ENCODE measurements at regions not wholly inside any gene's neighbourhood (a gene's known extent, or its start where the extent isn't known, plus 50 kb on each side); places are given as distances from the start of the nearest gene placed in this dataset.

DNA sequence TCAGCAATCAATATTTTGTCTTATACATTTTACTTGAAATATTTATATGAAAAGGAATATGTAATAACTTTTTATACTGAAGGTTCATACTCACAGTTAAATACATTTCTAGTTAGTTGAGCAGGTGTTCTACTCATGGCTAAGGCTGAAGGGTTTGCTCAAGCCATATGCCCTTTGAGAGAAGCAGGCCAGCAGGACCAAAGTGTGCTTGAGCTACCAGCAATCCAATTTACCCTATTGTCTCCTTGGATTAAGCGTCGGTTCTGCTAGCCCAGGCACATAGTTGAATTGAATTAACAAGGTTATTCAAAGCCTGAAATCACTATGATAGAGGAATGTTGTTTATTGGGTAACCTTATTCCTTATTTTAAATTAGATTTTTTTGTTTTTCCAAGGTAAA is 151.5 kb upstream of the BACE2 start:
- intact Hi-C loops (cut with DNase I; ENCODE audit: low total_unique reads) = no loop called here
- Histone ChIP-seq H3K4me1 (no peaks in the 10 kb centered on the region), H3K4me3 (no peak overlapping the region), H3K27me3 (peaks cover 0 to 3% of the 10 kb centered on the region in 2 donors), H3K36me3 (no peaks in the 10 kb centered on the region), H3K27ac (no peak overlapping the region), H3K9me3 (no peaks in the 10 kb centered on the region)
- no peak for TF ChIP-seq POLR2A (IDR thresholded peaks at IDR 0.05)
- TF ChIP-seq, protein P1, sequence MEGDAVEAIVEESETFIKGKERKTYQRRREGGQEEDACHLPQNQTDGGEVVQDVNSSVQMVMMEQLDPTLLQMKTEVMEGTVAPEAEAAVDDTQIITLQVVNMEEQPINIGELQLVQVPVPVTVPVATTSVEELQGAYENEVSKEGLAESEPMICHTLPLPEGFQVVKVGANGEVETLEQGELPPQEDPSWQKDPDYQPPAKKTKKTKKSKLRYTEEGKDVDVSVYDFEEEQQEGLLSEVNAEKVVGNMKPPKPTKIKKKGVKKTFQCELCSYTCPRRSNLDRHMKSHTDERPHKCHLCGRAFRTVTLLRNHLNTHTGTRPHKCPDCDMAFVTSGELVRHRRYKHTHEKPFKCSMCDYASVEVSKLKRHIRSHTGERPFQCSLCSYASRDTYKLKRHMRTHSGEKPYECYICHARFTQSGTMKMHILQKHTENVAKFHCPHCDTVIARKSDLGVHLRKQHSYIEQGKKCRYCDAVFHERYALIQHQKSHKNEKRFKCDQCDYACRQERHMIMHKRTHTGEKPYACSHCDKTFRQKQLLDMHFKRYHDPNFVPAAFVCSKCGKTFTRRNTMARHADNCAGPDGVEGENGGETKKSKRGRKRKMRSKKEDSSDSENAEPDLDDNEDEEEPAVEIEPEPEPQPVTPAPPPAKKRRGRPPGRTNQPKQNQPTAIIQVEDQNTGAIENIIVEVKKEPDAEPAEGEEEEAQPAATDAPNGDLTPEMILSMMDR (IDR thresholded peaks at IDR 0.05) = no peak
- no peak for DNase-seq

DNA sequence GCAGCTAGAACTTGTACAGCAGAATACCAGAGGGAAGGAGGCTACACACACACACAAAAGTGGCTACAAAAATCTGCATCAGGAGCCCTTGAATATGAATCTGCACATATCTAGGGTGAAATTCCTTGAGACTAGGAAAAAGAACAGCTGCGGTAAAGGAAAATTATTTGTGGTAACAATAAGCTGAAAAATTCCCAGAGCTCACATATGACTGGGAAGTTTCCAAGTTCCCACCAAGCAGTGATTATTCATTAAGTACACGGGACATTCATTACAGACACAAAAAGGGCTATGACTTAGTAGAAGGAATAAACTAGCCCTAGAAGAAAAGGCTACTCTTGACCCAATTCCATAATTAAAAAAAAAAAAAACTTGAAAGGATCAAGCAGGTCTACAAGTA is 149.5 kb upstream of the BACE2 start:
- H3K9me3 ChIP-seq = no peaks in the 10 kb centered on the region
- no peak overlapping the region for H3K27ac ChIP-seq
- no peak overlapping the region for H3K4me3 ChIP-seq
- H3K36me3 ChIP-seq = no peaks in the 10 kb centered on the region
- DNase-seq = no peak
- intact Hi-C loops (cut with DNase I; ENCODE audit: low total_unique reads) = no loop called here
- H3K4me1 ChIP-seq = no peaks in the 10 kb centered on the region
- H3K27me3 ChIP-seq = peaks cover 0 to 3% of the 10 kb centered on the region in 2 donors
- TF ChIP-seq, protein P1 (IDR thresholded peaks at IDR 0.05) = no peak
- TF ChIP-seq POLR2A (IDR thresholded peaks at IDR 0.05) = no peak

DNA sequence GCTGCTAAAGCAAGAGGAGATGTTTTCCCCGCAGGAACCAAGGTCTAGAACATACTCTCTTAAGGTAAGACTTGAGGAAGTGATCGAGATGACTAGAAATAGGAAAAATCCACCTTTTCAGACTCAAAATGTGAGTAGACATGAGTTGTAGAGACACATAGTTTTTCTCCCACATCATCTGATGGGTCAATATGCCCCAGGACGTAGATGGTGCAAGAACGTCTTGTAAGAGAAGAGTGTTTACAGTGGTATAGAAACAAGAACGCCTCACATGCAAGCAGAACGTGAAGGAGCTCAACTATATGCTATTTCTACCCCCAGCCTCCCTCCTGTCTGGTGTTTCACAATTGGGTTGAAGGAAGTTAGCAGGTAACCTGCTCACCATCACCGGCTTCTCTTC is 144.0 kb upstream of the BACE2 start:
- intact Hi-C loops (cut with DNase I; ENCODE audit: low total_unique reads) = no loop called here
- Histone ChIP-seq H3K27me3 (no peaks in the 10 kb centered on the region), H3K27ac (no peak overlapping the region), H3K4me3 (no peak overlapping the region), H3K4me1 (no peaks in the 10 kb centered on the region), H3K36me3 (no peaks in the 10 kb centered on the region), H3K9me3 (no peaks in the 10 kb centered on the region)
- TF ChIP-seq POLR2A (IDR thresholded peaks at IDR 0.05) = no peak
- TF ChIP-seq, protein P1 (IDR thresholded peaks at IDR 0.05) = no peak
- no peak for DNase-seq

DNA sequence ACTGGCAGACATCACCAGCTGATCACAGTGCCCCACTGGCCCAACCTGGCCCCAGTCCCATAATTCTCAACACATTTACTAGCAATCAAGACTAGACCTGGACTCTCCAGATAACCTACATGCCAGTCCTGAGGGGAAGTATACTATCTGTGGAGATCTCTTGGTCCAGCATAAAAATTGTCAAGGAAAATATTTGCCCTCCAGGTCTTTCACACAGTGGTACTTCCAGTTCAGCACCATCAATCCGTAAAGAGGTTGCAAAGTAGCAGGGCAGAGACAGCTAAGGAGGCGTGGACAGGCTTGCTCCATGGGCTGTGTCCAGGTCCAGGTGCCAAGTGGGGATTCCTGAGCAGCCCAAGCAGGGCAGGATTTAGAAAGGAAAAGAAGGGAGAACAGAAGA is 143.6 kb upstream of the BACE2 start:
- H3K36me3 ChIP-seq = no peaks in the 10 kb centered on the region
- no peak overlapping the region for H3K4me3 ChIP-seq
- no peak for TF ChIP-seq POLR2A (IDR thresholded peaks at IDR 0.05)
- TF ChIP-seq, protein P1 (IDR thresholded peaks at IDR 0.05) = no peak
- H3K4me1 ChIP-seq = no peaks in the 10 kb centered on the region
- H3K27me3 ChIP-seq = no peaks in the 10 kb centered on the region
- no peak overlapping the region for H3K27ac ChIP-seq
- H3K9me3 ChIP-seq = no peaks in the 10 kb centered on the region
- DNase-seq = no peak
- intact Hi-C loops (cut with DNase I; ENCODE audit: low total_unique reads) = no loop called here

DNA sequence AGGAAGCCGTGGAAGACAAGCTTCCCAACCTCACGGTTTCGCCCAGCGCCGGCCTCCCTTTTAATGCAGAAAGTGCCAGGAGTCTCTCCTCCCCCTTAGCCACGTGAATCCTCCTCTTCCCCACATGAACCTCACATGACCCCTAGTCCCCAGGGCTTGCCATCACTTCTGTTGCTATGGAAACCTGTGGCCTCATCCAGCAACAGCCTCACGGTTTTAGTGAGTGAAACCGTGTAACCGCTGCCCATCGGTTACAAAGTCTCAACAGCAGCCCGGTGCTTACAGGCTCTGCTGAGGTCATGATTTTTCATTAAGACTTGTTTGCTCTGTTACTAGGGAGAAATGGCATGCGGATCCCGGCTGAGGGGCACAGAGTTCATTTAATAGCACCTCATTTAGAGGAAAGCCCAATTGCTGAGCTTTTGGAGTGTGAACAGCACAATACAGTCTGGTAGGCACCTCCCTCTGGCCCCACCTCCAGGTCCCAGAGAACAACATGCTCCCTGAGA is 143.2 kb upstream of the BACE2 start:
- no peaks in the 10 kb centered on the region for H3K27me3 ChIP-seq
- H3K27ac ChIP-seq = no peak overlapping the region
- no peaks in the 10 kb centered on the region for H3K36me3 ChIP-seq
- DNase-seq = no peak
- intact Hi-C loops (cut with DNase I; ENCODE audit: low total_unique reads) = no loop called here
- H3K4me1 ChIP-seq = no peaks in the 10 kb centered on the region
- TF ChIP-seq POLR2A (IDR thresholded peaks at IDR 0.05) = no peak
- TF ChIP-seq, protein P1 (IDR thresholded peaks at IDR 0.05) = no peak
- H3K9me3 ChIP-seq = no peaks in the 10 kb centered on the region
- no peak overlapping the region for H3K4me3 ChIP-seq
